ENCODE measurements at regions not wholly inside any gene's neighbourhood (a gene's known extent, or its start where the extent isn't known, plus 50 kb on each side); places are given as distances from the start of the nearest gene placed in this dataset.

DNA sequence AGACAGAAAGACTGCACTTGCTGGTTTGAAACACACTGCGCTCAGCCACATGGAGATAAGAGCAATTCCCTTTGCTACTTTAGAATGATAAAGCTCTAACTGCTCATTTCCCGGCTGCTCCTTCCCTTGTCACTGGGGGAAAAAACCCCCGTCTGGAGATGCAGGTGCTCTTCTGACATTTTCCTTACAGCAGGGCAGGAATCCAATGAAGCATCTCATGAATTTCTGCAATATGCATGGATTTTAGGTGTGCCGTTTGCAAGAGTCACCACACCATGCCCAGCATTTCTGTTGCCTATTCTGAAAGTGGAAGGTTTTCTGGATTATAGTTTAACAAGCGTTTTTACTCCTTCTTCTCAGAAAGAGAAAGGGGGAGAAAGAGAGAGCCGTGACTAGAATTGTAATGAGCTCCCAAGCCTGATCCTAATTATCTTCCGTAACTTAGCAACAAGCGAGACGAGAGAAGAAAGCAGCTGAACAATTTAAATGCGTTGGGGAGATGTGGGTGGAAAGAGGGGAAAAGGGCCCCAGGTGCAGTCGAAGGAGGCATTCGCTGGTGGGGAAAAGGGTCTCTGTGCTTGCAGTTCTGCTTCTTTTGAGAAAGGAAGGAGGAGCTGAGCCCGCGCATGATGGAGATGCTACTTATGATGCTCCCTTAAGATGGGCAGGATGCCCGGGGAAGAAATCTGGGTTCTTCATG is 76.6 kb upstream of the SPATA13 start:
- TF ChIP-seq, protein P1, sequence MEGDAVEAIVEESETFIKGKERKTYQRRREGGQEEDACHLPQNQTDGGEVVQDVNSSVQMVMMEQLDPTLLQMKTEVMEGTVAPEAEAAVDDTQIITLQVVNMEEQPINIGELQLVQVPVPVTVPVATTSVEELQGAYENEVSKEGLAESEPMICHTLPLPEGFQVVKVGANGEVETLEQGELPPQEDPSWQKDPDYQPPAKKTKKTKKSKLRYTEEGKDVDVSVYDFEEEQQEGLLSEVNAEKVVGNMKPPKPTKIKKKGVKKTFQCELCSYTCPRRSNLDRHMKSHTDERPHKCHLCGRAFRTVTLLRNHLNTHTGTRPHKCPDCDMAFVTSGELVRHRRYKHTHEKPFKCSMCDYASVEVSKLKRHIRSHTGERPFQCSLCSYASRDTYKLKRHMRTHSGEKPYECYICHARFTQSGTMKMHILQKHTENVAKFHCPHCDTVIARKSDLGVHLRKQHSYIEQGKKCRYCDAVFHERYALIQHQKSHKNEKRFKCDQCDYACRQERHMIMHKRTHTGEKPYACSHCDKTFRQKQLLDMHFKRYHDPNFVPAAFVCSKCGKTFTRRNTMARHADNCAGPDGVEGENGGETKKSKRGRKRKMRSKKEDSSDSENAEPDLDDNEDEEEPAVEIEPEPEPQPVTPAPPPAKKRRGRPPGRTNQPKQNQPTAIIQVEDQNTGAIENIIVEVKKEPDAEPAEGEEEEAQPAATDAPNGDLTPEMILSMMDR (IDR thresholded peaks at IDR 0.05; ENCODE audit: low read depth, low read length) = no peak
- TF ChIP-seq EZH2phosphoT487 (IDR thresholded peaks at IDR 0.05; ENCODE audit: low read depth) = no peak

Measured in OCI-LY3 (cell line).